Loucy (cell line): ENCODE measurements at regions not wholly inside any gene's neighbourhood (a gene's known extent, or its start where the extent isn't known, plus 50 kb on each side); places are given as distances from the start of the nearest gene placed in this dataset.

Source experiments
- H2AFZ ChIP-seq: fragments of 200-600 bp; sonication (generic); 2 replicates; pipeline ENCODE4 v1.6.0; 2016; ENCODE audit warnings: antibody characterized with exemption, mild to moderate bottlenecking, low read length, moderate library complexity
- H3F3A ChIP-seq: fragments of 200-600 bp; 2 replicates; pipeline ENCODE4 v1.6.0; 2016; ENCODE audit warnings: antibody characterized with exemption, low read depth, mild to moderate bottlenecking
- H3K27me3 ChIP-seq: fragments of 200-600 bp; sonication (generic); 2 replicates; pipeline ENCODE4 v1.6.1; 2014; ENCODE audit warnings: low read length, mild to moderate bottlenecking; ENCODE audit not compliant: insufficient read depth, poor library complexity, severe bottlenecking
- H3K36me3 ChIP-seq: fragments of 200-600 bp; sonication (generic); 2 replicates; pipeline ENCODE4 v1.6.1; 2016; ENCODE audit warnings: low read length; ENCODE audit not compliant: insufficient read depth
- H3K4me1 ChIP-seq: fragments of 200-600 bp; sonication (generic); 2 replicates; pipeline ENCODE4 v1.5.1; 2014; ENCODE audit warnings: low read length, mild to moderate bottlenecking; ENCODE audit not compliant: insufficient read depth, poor library complexity, severe bottlenecking
- H3K4me2 ChIP-seq: fragments of 200-600 bp; sonication (generic); 2 replicates; pipeline ENCODE4 v1.6.0; 2014; ENCODE audit warnings: antibody characterized with exemption, low read length, low read depth, mild to moderate bottlenecking; ENCODE audit not compliant: poor library complexity, severe bottlenecking
- H3K4me3 ChIP-seq: fragments of 200-600 bp; sonication (generic); 2 replicates; pipeline ENCODE4 v1.5.1; 2014; ENCODE audit warnings: low read length, mild to moderate bottlenecking, mixed read lengths; ENCODE audit not compliant: poor library complexity, severe bottlenecking
- H3K79me2 ChIP-seq: fragments of 200-600 bp; sonication (generic); 2 replicates; pipeline ENCODE4 v1.6.1; 2014; ENCODE audit warnings: low read length; ENCODE audit not compliant: insufficient read depth
- H3K9ac ChIP-seq: fragments of 200-600 bp; sonication (generic); 2 replicates; pipeline ENCODE4 v1.6.0; 2014; ENCODE audit warnings: mild to moderate bottlenecking, low read depth, low read length, moderate library complexity; ENCODE audit not compliant: poor library complexity, severe bottlenecking
- H3K9me2 ChIP-seq: fragments of 200-600 bp; sonication (generic); replicated peaks from 2 replicates; pipeline ENCODE4 v1.6.1; 2016; ENCODE audit warnings: low read depth, low read length, mixed read lengths
- H3K9me3 ChIP-seq: fragments of 200-600 bp; sonication (generic); 2 replicates; pipeline ENCODE4 v1.6.1; 2014; ENCODE audit warnings: mild to moderate bottlenecking, antibody characterized with exemption, low read length, low read depth; ENCODE audit not compliant: insufficient read depth
- H4K20me1 ChIP-seq: fragments of 200-600 bp; sonication (generic); 2 replicates; pipeline ENCODE4 v1.6.0; 2014; ENCODE audit warnings: antibody characterized with exemption, low read length, mild to moderate bottlenecking; ENCODE audit not compliant: insufficient read depth, poor library complexity, severe bottlenecking
- CTCF ChIP-seq: fragments of 200-600 bp; sonication (generic); conservative IDR thresholded peaks from 2 replicates; pipeline ENCODE4 v1.5.1; 2014; ENCODE audit warnings: mild to moderate bottlenecking, antibody characterized with exemption, low read length
- EZH2phosphoT487 ChIP-seq: fragments of 200-600 bp; IDR thresholded peaks from 2 replicates; pipeline ENCODE4 v1.6.1; 2018; ENCODE audit warnings: antibody characterized with exemption, mild to moderate bottlenecking, moderate library complexity, borderline replicate concordance

GRCh38 chr7:24216576-24217125, 67.3 kb upstream of the NPY start:
- Histone ChIP-seq H2AFZ (no peak overlapping the region), H3K9ac (no peak overlapping the region), H3K79me2 (no peaks in the 10 kb centered on the region), H3K4me1 (peaks cover 5% of the 10 kb centered on the region), H3K4me2 (no peak overlapping the region), H3K36me3 (no peaks in the 10 kb centered on the region), H4K20me1 (no peaks in the 10 kb centered on the region), H3K27me3 (no peaks in the 10 kb centered on the region), H3K4me3 (no peak overlapping the region), H3K9me3 (no peaks in the 10 kb centered on the region), H3K9me2 (no peaks in the 10 kb centered on the region), H3F3A (no peaks in the 10 kb centered on the region)
- TF ChIP-seq EZH2phosphoT487 (no peak), CTCF (no peak)

GRCh38 chr7:24221500-24221899, 62.5 kb upstream of the NPY start:
- H3K4me1 ChIP-seq = peaks cover 5% of the 10 kb centered on the region
- no peak overlapping the region for H3K4me3 ChIP-seq
- H2AFZ ChIP-seq = no peak overlapping the region
- H3K9me3 ChIP-seq = no peaks in the 10 kb centered on the region; the same call in 1 of the 2 replicates
- H3K4me2 ChIP-seq = no peak overlapping the region
- H4K20me1 ChIP-seq = no peaks in the 10 kb centered on the region
- H3K36me3 ChIP-seq = no peaks in the 10 kb centered on the region
- no peaks in the 10 kb centered on the region for H3K9me2 ChIP-seq
- no peak for TF ChIP-seq EZH2phosphoT487
- no peak for TF ChIP-seq CTCF
- no peaks in the 10 kb centered on the region for H3F3A ChIP-seq
- H3K9ac ChIP-seq = no peak overlapping the region
- no peaks in the 10 kb centered on the region for H3K27me3 ChIP-seq
- no peaks in the 10 kb centered on the region for H3K79me2 ChIP-seq

- TF ChIP-seq CTCF (no peak), EZH2phosphoT487 (no peak)
- Histone ChIP-seq H3K9me3 (no peaks in the 10 kb centered on the region; the same call in 1 of the 2 replicates), H3K36me3 (no peaks in the 10 kb centered on the region), H3F3A (no peaks in the 10 kb centered on the region), H3K4me3 (no peak overlapping the region), H3K4me1 (peaks cover 13% of the 10 kb centered on the region), H2AFZ (no peak overlapping the region), H3K9me2 (no peaks in the 10 kb centered on the region), H3K27me3 (peaks cover 9% of the 10 kb centered on the region), H4K20me1 (no peaks in the 10 kb centered on the region), H3K79me2 (no peaks in the 10 kb centered on the region), H3K4me2 (no peak overlapping the region), H3K9ac (no peak overlapping the region)
Measured at GRCh38 chr7:24227068-24227467, 56.9 kb upstream of the NPY start.
